IMR-90 (cell line): ENCODE measurements at regions not wholly inside any gene's neighbourhood (a gene's known extent, or its start where the extent isn't known, plus 50 kb on each side); places are given as distances from the start of the nearest gene placed in this dataset.

ENCODE experiments used
- ATAC-seq: fragments of 200-7000 bp; cut with Tn5 transposase; 2 replicates; pipeline ENCODE4 v1.9.1; 2020; ENCODE audit warnings: low read depth, mild to moderate bottlenecking, moderate library complexity
- BruUV-seq: library from RNA; stranded (reverse); fragments of 400-500 nt; replicated peaks from 2 replicates; lab custom pipeline; 2021; lab: Mats Ljungman, UMichigan
- CTCF ChIA-PET: fragments of 300-600 bp; formaldehyde crosslinking; extraction: SDS; loops from one replicate; lab custom pipeline; 2021; ENCODE audit warnings: antibody characterized with exemption; lab: Yijun Ruan, JAX
- POLR2A ChIA-PET: fragments of 300-600 bp; sonication (Branson Sonifier 250); formaldehyde crosslinking; loops from one replicate; lab custom pipeline; 2022; ENCODE audit warnings: antibody characterized with exemption; ENCODE audit not compliant: unreplicated experiment; lab: Charles Lee
- DNase-seq: peaks from one replicate; pipeline ENCODE4 v3.0.0; 2013
- H2AFZ ChIP-seq: replicated peaks from 2 replicates; pipeline ENCODE3; 2013; ENCODE audit warnings: low read length, mild to moderate bottlenecking; ENCODE audit not compliant: poor library complexity
- H2AK5ac ChIP-seq: 2 replicates; pipeline ENCODE4 v1.6.1; 2013; ENCODE audit warnings: low read depth, low read length, inconsistent platforms
- H2AK9ac ChIP-seq: replicated peaks from 2 replicates; pipeline ENCODE3; 2013; ENCODE audit warnings: mild to moderate bottlenecking, low read depth, low read length, moderate library complexity; ENCODE audit not compliant: poor library complexity
- H2BK120ac ChIP-seq: 2 replicates; pipeline ENCODE4 v1.6.1; 2013; ENCODE audit warnings: low read depth, low read length, inconsistent platforms
- H2BK15ac ChIP-seq: 3 replicates; pipeline ENCODE4 v1.6.1; 2013; ENCODE audit warnings: low read depth, low read length, inconsistent platforms
- H2BK20ac ChIP-seq: 2 replicates; pipeline ENCODE4 v1.6.1; 2013; ENCODE audit warnings: low read depth, mild to moderate bottlenecking, inconsistent platforms, low read length, moderate library complexity
- H2BK5ac ChIP-seq: 2 replicates; pipeline ENCODE4 v1.6.1; 2013; ENCODE audit warnings: mild to moderate bottlenecking, low read depth, low read length, inconsistent platforms; ENCODE audit not compliant: poor library complexity, severe bottlenecking
- H3K14ac ChIP-seq: replicated peaks from 2 replicates; pipeline ENCODE4 v1.6.1; 2013; ENCODE audit warnings: low read depth, low read length, inconsistent platforms
- H3K18ac ChIP-seq: 2 replicates; pipeline ENCODE4 v1.6.1; 2013; ENCODE audit warnings: low read depth, low read length, control low read depth
- H3K23ac ChIP-seq: 2 replicates; pipeline ENCODE4 v1.6.1; 2013; ENCODE audit warnings: low read depth, low read length, inconsistent platforms
- H3K27ac ChIP-seq: 2 replicates; pipeline ENCODE4 v1.5.1; 2013; ENCODE audit warnings: mild to moderate bottlenecking, control low read depth, low read length; ENCODE audit not compliant: insufficient read depth
- H3K27me3 ChIP-seq: 2 replicates; pipeline ENCODE4 v1.6.1; 2013; ENCODE audit warnings: low read length; ENCODE audit not compliant: control insufficient read depth, insufficient read depth
- H3K36me3 ChIP-seq: 2 replicates; pipeline ENCODE4 v1.6.1; 2013; ENCODE audit warnings: low read length, mixed read lengths; ENCODE audit not compliant: control insufficient read depth, insufficient read depth
- H3K4ac ChIP-seq: 2 replicates; pipeline ENCODE4 v1.6.1; 2013; ENCODE audit warnings: low read depth, low read length, inconsistent platforms
- H3K4me1 ChIP-seq: 2 replicates; pipeline ENCODE4 v1.6.1; 2013; ENCODE audit warnings: low read length, mixed read lengths; ENCODE audit not compliant: control insufficient read depth, insufficient read depth
- H3K4me2 ChIP-seq: 2 replicates; pipeline ENCODE4 v1.6.1; 2013; ENCODE audit warnings: low read depth, mild to moderate bottlenecking, control low read depth, low read length, moderate library complexity
- H3K4me3 ChIP-seq: 2 replicates; pipeline ENCODE4 v1.5.1; 2013; ENCODE audit warnings: low read depth, mild to moderate bottlenecking, control low read depth, low read length, moderate library complexity; ENCODE audit not compliant: insufficient read depth
- H3K56ac ChIP-seq: 2 replicates; pipeline ENCODE4 v1.6.1; 2013; ENCODE audit warnings: low read length, inconsistent platforms; ENCODE audit not compliant: insufficient read depth; ENCODE audit errors: extremely low read depth
- H3K79me1 ChIP-seq, 2 experiments: 2 replicates each; pipeline ENCODE4 v1.6.1; 2013; ENCODE audit warnings: low read length in 2 of 2, inconsistent platforms in 1 of 2, low read depth in 1 of 2
- H3K9ac ChIP-seq: 2 replicates; pipeline ENCODE4 v1.6.1; 2013; ENCODE audit warnings: low read depth, low read length, control low read depth
- H3K9me1 ChIP-seq: 2 replicates; pipeline ENCODE4 v1.6.1; 2013; ENCODE audit warnings: low read length, inconsistent platforms; ENCODE audit not compliant: insufficient read depth
- H3K9me3 ChIP-seq: 2 replicates; pipeline ENCODE4 v1.6.1; 2013; ENCODE audit warnings: low read length; ENCODE audit not compliant: control insufficient read depth, insufficient read depth
- H4K20me1 ChIP-seq: 2 replicates; pipeline ENCODE4 v1.6.1; 2013; ENCODE audit warnings: low read length, inconsistent platforms; ENCODE audit not compliant: insufficient read depth
- H4K5ac ChIP-seq: 2 replicates; pipeline ENCODE4 v1.6.1; 2013; ENCODE audit warnings: mild to moderate bottlenecking, low read depth, low read length, control low read depth
- H4K8ac ChIP-seq, 2 experiments: 2 replicates each; pipeline ENCODE4 v1.6.1; 2013; ENCODE audit warnings: low read depth in 2 of 2, low read length in 2 of 2, control low read depth in 1 of 2, inconsistent platforms in 1 of 2
- H4K91ac ChIP-seq: 2 replicates; pipeline ENCODE4 v1.6.1; 2013; ENCODE audit warnings: low read depth, low read length, inconsistent platforms; ENCODE audit not compliant: insufficient read depth
- CEBPB ChIP-seq: IDR thresholded peaks from 2 replicates; pipeline ENCODE4 v1.6.1; 2012; ENCODE audit warnings: low read depth, low read length, improper control_type of control experiment
- CHD1 ChIP-seq: IDR thresholded peaks from 2 replicates; pipeline ENCODE4 v1.6.1; 2012; ENCODE audit warnings: low read depth, low read length, improper control_type of control experiment
- CTCF ChIP-seq: conservative IDR thresholded peaks from 2 replicates; pipeline ENCODE4 v1.5.1; 2012; ENCODE audit warnings: mild to moderate bottlenecking, low read depth, low read length, improper control_type of control experiment
- FOS ChIP-seq: fragments of 150-350 bp; IDR thresholded peaks from 2 replicates; pipeline ENCODE4 v1.6.1; 2016; ENCODE audit warnings: low read depth, low read length
- MAFK ChIP-seq: IDR thresholded peaks from 2 replicates; pipeline ENCODE4 v1.6.1; 2012; ENCODE audit warnings: low read depth, low read length, improper control_type of control experiment
- MAZ ChIP-seq: IDR thresholded peaks from 2 replicates; pipeline ENCODE4 v1.6.1; 2012; ENCODE audit warnings: low read depth, mild to moderate bottlenecking, low read length, improper control_type of control experiment, moderate library complexity, borderline replicate concordance
- MXI1 ChIP-seq: IDR thresholded peaks from 2 replicates; pipeline ENCODE4 v1.6.1; 2012; ENCODE audit warnings: low read depth, mild to moderate bottlenecking, low read length, moderate library complexity, borderline replicate concordance
- POLR2A ChIP-seq: IDR thresholded peaks from 2 replicates; pipeline ENCODE4 v1.6.1; 2012; ENCODE audit warnings: mild to moderate bottlenecking, low read depth, low read length
- RCOR1 ChIP-seq: IDR thresholded peaks from 2 replicates; pipeline ENCODE4 v1.6.1; 2012; ENCODE audit warnings: mild to moderate bottlenecking, low read length, improper control_type of control experiment; ENCODE audit not compliant: insufficient replicate concordance
- RFX5 ChIP-seq: IDR thresholded peaks from 2 replicates; pipeline ENCODE4 v1.8.0; 2012; ENCODE audit warnings: low read depth, mild to moderate bottlenecking, low read length, moderate library complexity
- SMC3 ChIP-seq: fragments of 150-350 bp; IDR thresholded peaks from 2 replicates; pipeline ENCODE4 v1.6.1; 2016; ENCODE audit warnings: low read depth, mild to moderate bottlenecking, antibody characterized with exemption, low read length, moderate library complexity
- USF2 ChIP-seq: fragments of 150-350 bp; IDR thresholded peaks from 2 replicates; pipeline ENCODE4 v1.6.1; 2017; ENCODE audit warnings: mild to moderate bottlenecking, antibody characterized with exemption, low read length, low read depth
- WGBS, 2 experiments: methylation state at CpG; one replicate each; pipeline versions ENCODE4 v1.1.5 to v1.1.7; 2013; ENCODE audit warnings: missing lambda C conversion rate in 2 of 2; ENCODE audit not compliant: insufficient read length in 1 of 2; ENCODE audit errors: extremely low coverage in 2 of 2; 5-methylcytosine and 5-hydroxymethylcytosine counted together
- dilution Hi-C: fragments of 300-500 bp; cut with HindIII; formaldehyde crosslinking; loops from one replicate; pipeline ENCODE4 v1.14.3; 2018; ENCODE audit warnings: low sequenced_read_pairs; ENCODE audit not compliant: unreplicated experiment
- in situ Hi-C: fragments of 300-500 bp; cut with MboI; formaldehyde crosslinking; loops from 3 replicates; pipeline ENCODE4 v1.14.3; 2019; ENCODE audit warnings: low sequenced_read_pairs, inconsistent platforms, mixed read lengths
- intact Hi-C: fragments of 100-400 bp; cut with micrococcal nuclease; formaldehyde crosslinking; loops from 2 replicates; pipeline ENCODE4 v1.10.0; 2022
- TF ChIP-seq, protein P1 (sequence below): fragments of 150-350 bp; IDR thresholded peaks from 2 replicates; pipeline ENCODE4 v1.6.1; 2016; ENCODE audit warnings: low read depth, mild to moderate bottlenecking, low read length, moderate library complexity, borderline replicate concordance

DNA sequence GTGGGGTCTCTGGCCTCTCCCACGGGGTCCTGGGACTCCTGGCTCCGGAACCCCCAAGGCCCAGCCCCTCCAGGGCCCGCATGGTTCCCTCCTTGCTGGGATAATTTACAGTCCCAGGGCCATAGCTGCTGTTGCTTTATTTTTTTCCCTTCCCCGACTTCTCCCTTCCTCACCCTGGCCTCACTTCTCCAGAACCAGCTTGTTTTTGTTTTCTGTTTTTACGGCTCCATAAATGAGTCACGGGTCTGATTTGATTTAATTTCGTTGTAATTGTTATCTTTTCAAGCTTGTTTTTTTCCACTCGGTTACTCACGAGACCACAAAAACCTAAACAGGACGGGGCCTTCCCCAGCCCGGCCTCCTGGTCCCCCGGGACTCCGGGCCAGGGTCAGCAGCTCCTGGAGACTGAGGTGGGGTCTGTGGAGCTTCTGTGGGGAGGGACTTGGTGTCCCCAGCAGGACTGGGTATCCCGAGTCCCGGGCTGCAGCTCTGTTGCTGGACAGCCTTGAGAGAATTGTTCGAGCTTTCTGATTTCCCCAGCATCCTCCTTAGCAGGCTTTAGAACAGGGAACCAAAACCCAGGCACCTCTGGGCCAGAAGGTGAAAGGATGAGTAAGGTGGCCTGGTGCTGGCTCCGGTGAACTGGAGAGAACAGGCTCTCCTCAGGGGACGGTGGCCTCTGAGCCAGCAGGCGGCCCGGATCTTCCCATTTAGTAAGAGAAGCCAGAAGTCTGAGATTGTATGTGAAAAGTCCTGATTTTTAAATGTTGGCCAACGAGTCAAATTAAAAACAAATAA, 94.9 kb downstream of the CEBPB start:
- peak overlapping the region; percentile 99 for H2BK120ac ChIP-seq
- peak overlapping the region; percentile 99 for H2BK20ac ChIP-seq
- peak overlapping the region; percentile 95 for H3K18ac ChIP-seq
- no peaks in the 10 kb centered on the region for H4K20me1 ChIP-seq
- ChIA-PET POLR2A (interaction anchor here (0.7 to 1.7 kb wide), 4 partner anchors 11 to 95 kb away, joined by 3 to 10 read pairs (median 4); partner anchors contain the start of gene CEBPB), CTCF (interaction anchor here (1.0 to 1.9 kb wide), 4 partner anchors 19 to 179 kb away, joined by 3 to 7 read pairs (median 4); no protein-coding TSS in a partner anchor)
- H4K8ac ChIP-seq = peak overlapping the region; percentile 94 to 97
- peak overlapping the region; percentile 99 for H3K4ac ChIP-seq
- peak overlapping the region; percentile 100; the same call in 2 of the 3 replicates for H2BK15ac ChIP-seq
- H4K5ac ChIP-seq = peak overlapping the region; percentile 94
- H3K36me3 ChIP-seq = no peaks in the 10 kb centered on the region
- peak overlapping the region; percentile 96 for H3K27ac ChIP-seq
- in situ Hi-C loops = no loop called here
- peaks cover 37% of the 10 kb centered on the region for H3K9me1 ChIP-seq
- peak overlapping the region; percentile 89 for H3K14ac ChIP-seq
- H2AK9ac ChIP-seq = peak overlapping the region; percentile 96
- no TSS peak for BruUV-seq
- H3K9ac ChIP-seq = peak overlapping the region; percentile 62
- H2AFZ ChIP-seq = peak overlapping the region; percentile 87
- H3K56ac ChIP-seq = peak overlapping the region; percentile 92
- no peaks in the 10 kb centered on the region for H3K9me3 ChIP-seq
- peak overlapping the region; percentile 99 for H4K91ac ChIP-seq
- ATAC-seq (peak; percentile 47), DNase-seq (peak; percentile 86)
- dilution Hi-C loops = no loop called here
- peak overlapping the region; percentile 99 for H2AK5ac ChIP-seq
- peaks cover 0 to 26% of the 10 kb centered on the region in 2 experiments; a peak in 2 of 4 replicates for H3K79me1 ChIP-seq
- WGBS, 2 experiments = 53% methylated on average over 3 of the region's 21 CpGs; no CpG with 5 or more reads in 1 of the 2 experiments
- no peak overlapping the region for H3K4me3 ChIP-seq
- no peaks in the 10 kb centered on the region for H3K27me3 ChIP-seq
- H3K4me2 ChIP-seq = peak overlapping the region; percentile 13
- H3K23ac ChIP-seq = peak overlapping the region; percentile 94
- H2BK5ac ChIP-seq = peak overlapping the region; percentile 96
- H3K4me1 ChIP-seq = peaks cover 36% of the 10 kb centered on the region
- intact Hi-C loops = loop anchor here (2.0 kb wide), 1 partner anchor 19 kb away; no protein-coding TSS in a partner anchor
- no peak for TF ChIP-seq MAFK
- peak; percentile 76 for TF ChIP-seq FOS
- TF ChIP-seq RFX5 = no peak
- TF ChIP-seq CHD1 = no peak; the same call in 1 of the 2 replicates
- TF ChIP-seq USF2 = peak; percentile 22; the same call in 1 of the 2 replicates
- TF ChIP-seq MXI1 = no peak
- TF ChIP-seq CEBPB = no peak
- 0 out of 2 replicates have a peak, but pooled peaks have one; percentile 12 for TF ChIP-seq CTCF
- TF ChIP-seq MAZ = peak; percentile 4; the same call in 1 of the 2 replicates
- peak; percentile 33; the same call in 1 of the 2 replicates for TF ChIP-seq SMC3
- TF ChIP-seq POLR2A = no peak
- TF ChIP-seq RCOR1 = no peak
- TF ChIP-seq, protein P1, sequence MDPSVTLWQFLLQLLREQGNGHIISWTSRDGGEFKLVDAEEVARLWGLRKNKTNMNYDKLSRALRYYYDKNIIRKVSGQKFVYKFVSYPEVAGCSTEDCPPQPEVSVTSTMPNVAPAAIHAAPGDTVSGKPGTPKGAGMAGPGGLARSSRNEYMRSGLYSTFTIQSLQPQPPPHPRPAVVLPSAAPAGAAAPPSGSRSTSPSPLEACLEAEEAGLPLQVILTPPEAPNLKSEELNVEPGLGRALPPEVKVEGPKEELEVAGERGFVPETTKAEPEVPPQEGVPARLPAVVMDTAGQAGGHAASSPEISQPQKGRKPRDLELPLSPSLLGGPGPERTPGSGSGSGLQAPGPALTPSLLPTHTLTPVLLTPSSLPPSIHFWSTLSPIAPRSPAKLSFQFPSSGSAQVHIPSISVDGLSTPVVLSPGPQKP = no peak
